Right lobe of liver (tissue), 6 donors: ENCODE measurements at regions not wholly inside any gene's neighbourhood (a gene's known extent, or its start where the extent isn't known, plus 50 kb on each side); places are given as distances from the start of the nearest gene placed in this dataset.

Experiments
- ATAC-seq, 4 donors: fragments of 200-7000 bp; cut with Tn5 transposase; one replicate each; pipeline ENCODE4 v1.9.1; 2020; ENCODE audit warnings: mild to moderate bottlenecking in 4 of 4, moderate library complexity in 4 of 4
- DNase-seq, 3 donors: peaks; one replicate each; pipeline ENCODE4 v3.0.0-alpha.2; 2020
- H3K27ac ChIP-seq, 3 donors: fragments of 200-600 bp; one replicate each; pipeline ENCODE4 v1.8.0; 2022
- H3K27me3 ChIP-seq, 2 donors: fragments of 200-600 bp; one replicate each; pipeline ENCODE4 v1.8.0; 2022
- H3K36me3 ChIP-seq, 4 donors: fragments of 200-600 bp; sonication (generic) in 1 of 4; one replicate each; pipeline versions ENCODE4 v1.5.1 to v1.8.0; 2017 to 2022; ENCODE audit warnings: control low read depth in 1 of 4
- H3K4me1 ChIP-seq, 4 donors: fragments of 200-600 bp; sonication (generic) in 1 of 4; one replicate each; pipeline versions ENCODE4 v1.5.1 to v1.8.0; 2017 to 2022; ENCODE audit warnings: control low read depth in 1 of 4
- H3K4me3 ChIP-seq, 3 donors: fragments of 200-600 bp; one replicate each; pipeline ENCODE4 v1.8.0; 2022
- H3K9me3 ChIP-seq, 4 donors: fragments of 200-600 bp; sonication (generic) in 1 of 4; one replicate each; pipeline versions ENCODE4 v1.5.1 to v1.8.0; 2017 to 2022; ENCODE audit warnings: control low read depth in 1 of 4
- CTCF ChIP-seq, 4 donors: fragments of 200-600 bp in 3 of 4; fragments of 450-650 bp in 1 of 4; IDR thresholded peaks; one replicate each; pipeline versions ENCODE4 v1.5.1 to v1.8.0; 2016 to 2022; ENCODE audit warnings: antibody characterized with exemption in 4 of 4, mild to moderate bottlenecking in 2 of 4
- POLR2A ChIP-seq: fragments of 450-650 bp; IDR thresholded peaks from one replicate; pipeline ENCODE4 v1.6.1; 2017; ENCODE audit warnings: antibody characterized with exemption, mild to moderate bottlenecking
- WGBS: methylation state at CpG from one replicate; pipeline ENCODE4 v1.1.6; 2018; ENCODE audit warnings: low coverage, low lambda C conversion rate; ENCODE audit not compliant: insufficient coverage; ENCODE audit errors: missing lambda C conversion rate; 5-methylcytosine and 5-hydroxymethylcytosine counted together
- intact Hi-C, 2 donors: fragments of 100-400 bp; cut with DNase I; formaldehyde crosslinking; loops; one replicate each; pipeline versions ENCODE4 v1.11.2 to v1.14.1; 2022
- donor health status: DM: no; HTN: yes; CAD: no.
- donor health status: DM: no; HTN: no; CAD: no.
- donor health status: DM: no; HTN: no; CAD: no.
- donor health status: DM: no; HTN: yes; CAD: no.
- donor health status: DM: no; HTN: yes; CAD: no.

GRCh38 chr10:55330486-55330885 is 529.5 kb upstream of the PCDH15 start:
- Histone ChIP-seq H3K27me3 (no peaks in the 10 kb centered on the region), H3K27ac (no peak overlapping the region), H3K4me1 (no peaks in the 10 kb centered on the region), H3K4me3 (no peak overlapping the region), H3K9me3 (no peaks in the 10 kb centered on the region), H3K36me3 (no peaks in the 10 kb centered on the region)
- DNase-seq (no peak), ATAC-seq (no peak)
- 31% methylated on average over 1 of the region's 1 CpG for WGBS
- intact Hi-C loops: no loop called here
- no peak for TF ChIP-seq CTCF (IDR thresholded peaks at IDR 0.05)
- no peak for TF ChIP-seq POLR2A

- DNase-seq: no peak
Observed at GRCh38 chr10:55329796-55330195, 528.8 kb upstream of the PCDH15 start.

GRCh38 chr10:55320187-55320700 is 519.2 kb upstream of the PCDH15 start:
- WGBS: 88% methylated on average over 1 of the region's 2 CpGs
- H3K27ac ChIP-seq: no peak overlapping the region
- peak in 1 of 4 donors; percentile 26 for ATAC-seq

More at GRCh38 chr10:55329796-55330195, 528.8 kb upstream of the PCDH15 start:
- TF ChIP-seq POLR2A (no peak), CTCF (IDR thresholded peaks at IDR 0.05) (no peak)
- ATAC-seq: no peak
- Histone ChIP-seq H3K4me1 (no peaks in the 10 kb centered on the region), H3K36me3 (no peaks in the 10 kb centered on the region), H3K9me3 (no peaks in the 10 kb centered on the region), H3K27ac (no peak overlapping the region), H3K4me3 (no peak overlapping the region), H3K27me3 (no peaks in the 10 kb centered on the region)
- intact Hi-C loops: no loop called here

GRCh38 chr10:55311848-55312635 is 511.0 kb upstream of the PCDH15 start:
- Histone ChIP-seq H3K9me3 (no peaks in the 10 kb centered on the region), H3K27ac (no peak overlapping the region), H3K4me3 (no peak overlapping the region), H3K36me3 (no peaks in the 10 kb centered on the region), H3K27me3 (no peaks in the 10 kb centered on the region), H3K4me1 (no peaks in the 10 kb centered on the region)
- ATAC-seq (no peak), DNase-seq (no peak)
- TF ChIP-seq POLR2A (no peak), CTCF (IDR thresholded peaks at IDR 0.05) (no peak)
- intact Hi-C loops: no loop called here
- 51% methylated on average over 4 of the region's 4 CpGs for WGBS

More at GRCh38 chr10:55320187-55320700, 519.2 kb upstream of the PCDH15 start:
- DNase-seq: no peak
- Histone ChIP-seq H3K36me3 (no peaks in the 10 kb centered on the region), H3K4me1 (no peaks in the 10 kb centered on the region), H3K4me3 (no peak overlapping the region), H3K9me3 (no peaks in the 10 kb centered on the region), H3K27me3 (no peaks in the 10 kb centered on the region)
- TF ChIP-seq CTCF (IDR thresholded peaks at IDR 0.05) (no peak), POLR2A (no peak)
- intact Hi-C loops: no loop called here
